HFFc6 (cell line): ENCODE measurements at regions not wholly inside any gene's neighbourhood (a gene's known extent, or its start where the extent isn't known, plus 50 kb on each side); places are given as distances from the start of the nearest gene placed in this dataset.

Source experiments
- DNase-seq: peaks from one replicate; pipeline ENCODE4 v3.0.0-alpha.2; 2018
- H3K27ac Mint-ChIP-seq: 2 replicates; pipeline ENCODE4 v1.8.0; 2020; ENCODE audit warnings: mild to moderate bottlenecking, mixed read lengths
- H3K27me3 Mint-ChIP-seq: 2 replicates; pipeline ENCODE4 v1.8.0; 2021; ENCODE audit warnings: mild to moderate bottlenecking, moderate library complexity, mixed read lengths; ENCODE audit not compliant: insufficient read depth
- H3K36me3 Mint-ChIP-seq: 2 replicates; pipeline ENCODE4 v1.8.0; 2021; ENCODE audit warnings: low read depth, mixed read lengths
- H3K4me1 Mint-ChIP-seq: 2 replicates; pipeline ENCODE4 v1.8.0; 2020; ENCODE audit warnings: low read depth, mixed read lengths
- H3K4me3 Mint-ChIP-seq: 2 replicates; pipeline ENCODE4 v1.8.0; 2020; ENCODE audit warnings: mild to moderate bottlenecking, moderate library complexity, mixed read lengths
- H3K9me3 Mint-ChIP-seq: 2 replicates; pipeline ENCODE4 v1.8.0; 2020; ENCODE audit warnings: mild to moderate bottlenecking, mixed read lengths
- TF ChIP-seq, protein P1 (sequence below): fragments of 200-600 bp; sonication (generic); IDR thresholded peaks from 2 replicates; pipeline ENCODE4 v1.5.0; 2021; ENCODE audit warnings: antibody characterized with exemption, mild to moderate bottlenecking

DNA sequence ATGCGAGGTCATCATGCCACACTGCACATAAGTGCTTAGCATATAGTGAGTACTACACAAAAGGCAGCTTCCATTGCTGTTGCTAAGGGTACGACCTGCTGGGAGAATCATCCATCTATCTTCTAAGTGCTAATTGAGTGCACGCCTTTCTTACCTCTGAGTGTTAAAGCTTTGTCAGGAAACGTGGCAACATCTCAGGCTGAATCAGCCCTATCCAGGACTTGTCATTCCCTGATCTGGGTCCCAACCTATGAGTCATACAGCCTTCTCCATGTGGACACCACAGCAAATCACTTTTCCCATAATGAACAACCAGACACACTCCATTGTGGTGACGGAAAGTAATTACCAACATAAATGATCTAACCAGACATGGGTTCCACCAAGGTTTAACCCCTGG is 201.1 kb upstream of the MAF start:
- TF ChIP-seq, protein P1, sequence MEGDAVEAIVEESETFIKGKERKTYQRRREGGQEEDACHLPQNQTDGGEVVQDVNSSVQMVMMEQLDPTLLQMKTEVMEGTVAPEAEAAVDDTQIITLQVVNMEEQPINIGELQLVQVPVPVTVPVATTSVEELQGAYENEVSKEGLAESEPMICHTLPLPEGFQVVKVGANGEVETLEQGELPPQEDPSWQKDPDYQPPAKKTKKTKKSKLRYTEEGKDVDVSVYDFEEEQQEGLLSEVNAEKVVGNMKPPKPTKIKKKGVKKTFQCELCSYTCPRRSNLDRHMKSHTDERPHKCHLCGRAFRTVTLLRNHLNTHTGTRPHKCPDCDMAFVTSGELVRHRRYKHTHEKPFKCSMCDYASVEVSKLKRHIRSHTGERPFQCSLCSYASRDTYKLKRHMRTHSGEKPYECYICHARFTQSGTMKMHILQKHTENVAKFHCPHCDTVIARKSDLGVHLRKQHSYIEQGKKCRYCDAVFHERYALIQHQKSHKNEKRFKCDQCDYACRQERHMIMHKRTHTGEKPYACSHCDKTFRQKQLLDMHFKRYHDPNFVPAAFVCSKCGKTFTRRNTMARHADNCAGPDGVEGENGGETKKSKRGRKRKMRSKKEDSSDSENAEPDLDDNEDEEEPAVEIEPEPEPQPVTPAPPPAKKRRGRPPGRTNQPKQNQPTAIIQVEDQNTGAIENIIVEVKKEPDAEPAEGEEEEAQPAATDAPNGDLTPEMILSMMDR: no peak
- Mint-ChIP-seq H3K9me3 (peaks cover 46% of the 10 kb centered on the region), H3K27ac (no peak overlapping the region), H3K4me1 (no peaks in the 10 kb centered on the region), H3K4me3 (no peak overlapping the region), H3K36me3 (no peaks in the 10 kb centered on the region; the same call in 1 of the 2 replicates), H3K27me3 (no peaks in the 10 kb centered on the region)
- DNase-seq: no peak

DNA sequence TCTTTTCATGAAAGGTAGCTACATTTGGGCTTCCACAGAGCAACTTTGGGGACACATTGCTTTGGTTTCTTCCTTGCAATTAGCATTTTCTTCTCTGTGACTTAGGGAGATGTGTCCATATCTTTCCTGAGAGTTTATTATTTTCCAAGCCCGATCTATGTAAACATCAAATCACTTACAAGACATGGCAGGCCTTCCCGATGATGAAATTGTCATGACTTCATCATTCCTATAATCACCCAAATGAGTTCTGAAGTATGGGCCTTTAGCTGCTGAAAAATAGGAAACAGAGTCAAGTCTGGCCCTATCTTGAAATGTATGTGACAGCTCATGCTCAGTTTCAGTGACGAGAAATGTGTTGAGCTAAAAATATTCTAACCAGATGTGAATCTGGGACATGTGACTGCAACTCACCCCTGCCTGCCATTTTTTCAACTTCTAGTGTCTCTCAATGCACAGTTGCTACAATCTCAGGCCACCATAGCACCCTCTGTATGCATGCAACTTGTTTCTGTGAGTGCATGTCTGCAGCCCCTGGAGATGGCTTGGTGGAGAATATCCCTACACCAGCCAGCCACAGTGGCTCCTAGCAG is 199.6 kb upstream of the MAF start:
- no peak for DNase-seq
- H3K36me3 Mint-ChIP-seq: no peaks in the 10 kb centered on the region; the same call in 1 of the 2 replicates
- peaks cover 48% of the 10 kb centered on the region for H3K9me3 Mint-ChIP-seq
- no peak overlapping the region for H3K4me3 Mint-ChIP-seq
- H3K27ac Mint-ChIP-seq: no peak overlapping the region
- no peaks in the 10 kb centered on the region for H3K4me1 Mint-ChIP-seq
- TF ChIP-seq, protein P1: no peak
- H3K27me3 Mint-ChIP-seq: no peaks in the 10 kb centered on the region

DNA sequence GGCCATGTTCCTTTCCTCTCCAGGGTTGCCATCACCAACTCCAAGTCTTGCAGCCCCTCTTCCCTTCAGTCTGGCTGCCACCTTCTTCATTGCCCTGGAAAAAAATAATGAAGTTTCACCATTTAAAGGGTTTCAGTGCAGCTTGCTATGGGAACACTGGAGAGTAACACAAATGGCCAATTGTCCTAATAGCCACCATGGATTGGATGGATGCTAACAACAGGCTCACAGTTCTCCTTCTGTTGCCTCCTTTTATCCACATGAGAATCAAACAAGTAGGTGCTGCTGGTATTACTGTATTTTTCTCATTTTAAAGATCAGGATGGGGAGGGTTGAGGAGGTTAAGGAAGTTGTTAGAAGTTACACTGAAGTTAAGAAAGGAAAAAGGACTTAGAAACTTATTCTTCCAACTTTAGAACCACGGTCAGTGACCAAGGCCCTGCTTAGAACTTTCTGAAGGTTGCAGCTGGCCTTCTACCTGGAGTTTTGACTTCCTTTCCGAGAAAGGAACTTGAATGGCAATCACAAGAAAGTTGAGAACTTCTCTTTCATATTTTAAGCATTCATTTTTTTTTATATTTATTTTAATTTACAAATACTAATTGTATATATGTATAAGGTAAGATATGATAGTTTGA is 198.0 kb upstream of the MAF start:
- no peak for DNase-seq
- no peaks in the 10 kb centered on the region for H3K4me1 Mint-ChIP-seq
- TF ChIP-seq, protein P1: no peak
- no peaks in the 10 kb centered on the region; the same call in 1 of the 2 replicates for H3K36me3 Mint-ChIP-seq
- no peak overlapping the region for H3K27ac Mint-ChIP-seq
- H3K27me3 Mint-ChIP-seq: no peaks in the 10 kb centered on the region
- peaks cover 43% of the 10 kb centered on the region for H3K9me3 Mint-ChIP-seq
- no peak overlapping the region for H3K4me3 Mint-ChIP-seq

- TF ChIP-seq, protein P1: no peak
- Mint-ChIP-seq H3K9me3 (peaks cover 43% of the 10 kb centered on the region), H3K4me1 (no peaks in the 10 kb centered on the region), H3K27ac (no peak overlapping the region), H3K4me3 (no peak overlapping the region), H3K36me3 (no peaks in the 10 kb centered on the region; the same call in 1 of the 2 replicates), H3K27me3 (no peaks in the 10 kb centered on the region)
- DNase-seq: no peak
Measured at GRCh38 chr16:79797486-79797885, 196.9 kb upstream of the MAF start.

- TF ChIP-seq, protein P1: no peak
- Mint-ChIP-seq H3K4me1 (no peaks in the 10 kb centered on the region), H3K4me3 (no peak overlapping the region), H3K9me3 (peaks cover 42% of the 10 kb centered on the region), H3K27me3 (no peaks in the 10 kb centered on the region), H3K27ac (no peak overlapping the region), H3K36me3 (no peaks in the 10 kb centered on the region)
- no peak for DNase-seq
Measured at GRCh38 chr16:79795556-79795955, 195.0 kb upstream of the MAF start.
